C4-2B (cell line): ENCODE measurements at regions not wholly inside any gene's neighbourhood (a gene's known extent, or its start where the extent isn't known, plus 50 kb on each side); places are given as distances from the start of the nearest gene placed in this dataset.

Experiments
- ZFX ChIP-seq: fragments of 450-650 bp; IDR thresholded peaks from 2 replicates; pipeline ENCODE4 v1.6.1; 2017
- TF ChIP-seq, protein P1 (sequence below): fragments of 450-650 bp; conservative IDR thresholded peaks from 2 replicates; pipeline ENCODE4 v1.5.1; 2017; ENCODE audit warnings: mild to moderate bottlenecking

DNA sequence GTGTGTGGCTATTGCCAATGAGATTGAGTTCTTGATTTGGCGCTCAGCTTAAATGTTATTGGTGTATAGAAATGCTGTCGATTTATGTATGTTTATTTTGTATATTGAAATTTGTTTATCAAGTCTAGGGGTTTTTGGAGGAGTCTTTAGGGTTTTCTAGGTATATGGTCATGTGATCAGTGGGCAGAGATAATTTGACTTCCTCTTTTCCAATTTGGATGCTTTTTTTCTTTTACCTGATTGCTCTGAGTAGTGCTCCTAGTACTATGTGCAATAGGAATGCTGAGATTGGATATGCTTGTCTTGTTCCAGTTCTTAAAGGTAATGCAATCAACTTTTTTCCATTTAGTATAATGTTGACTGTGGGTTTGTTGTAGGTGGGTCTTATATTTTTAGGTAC, 99.8 kb upstream of the PMCH start:
- TF ChIP-seq, protein P1, sequence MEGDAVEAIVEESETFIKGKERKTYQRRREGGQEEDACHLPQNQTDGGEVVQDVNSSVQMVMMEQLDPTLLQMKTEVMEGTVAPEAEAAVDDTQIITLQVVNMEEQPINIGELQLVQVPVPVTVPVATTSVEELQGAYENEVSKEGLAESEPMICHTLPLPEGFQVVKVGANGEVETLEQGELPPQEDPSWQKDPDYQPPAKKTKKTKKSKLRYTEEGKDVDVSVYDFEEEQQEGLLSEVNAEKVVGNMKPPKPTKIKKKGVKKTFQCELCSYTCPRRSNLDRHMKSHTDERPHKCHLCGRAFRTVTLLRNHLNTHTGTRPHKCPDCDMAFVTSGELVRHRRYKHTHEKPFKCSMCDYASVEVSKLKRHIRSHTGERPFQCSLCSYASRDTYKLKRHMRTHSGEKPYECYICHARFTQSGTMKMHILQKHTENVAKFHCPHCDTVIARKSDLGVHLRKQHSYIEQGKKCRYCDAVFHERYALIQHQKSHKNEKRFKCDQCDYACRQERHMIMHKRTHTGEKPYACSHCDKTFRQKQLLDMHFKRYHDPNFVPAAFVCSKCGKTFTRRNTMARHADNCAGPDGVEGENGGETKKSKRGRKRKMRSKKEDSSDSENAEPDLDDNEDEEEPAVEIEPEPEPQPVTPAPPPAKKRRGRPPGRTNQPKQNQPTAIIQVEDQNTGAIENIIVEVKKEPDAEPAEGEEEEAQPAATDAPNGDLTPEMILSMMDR: no peak
- TF ChIP-seq ZFX: no peak
